Activated naive CD4-positive, alpha-beta T cell treated with anti-CD3 and anti-CD28 coated beads, Interleukin-2, amount 50 U/mL, for 16 hours (primary cell): ENCODE measurements at regions not wholly inside any gene's neighbourhood (a gene's known extent, or its start where the extent isn't known, plus 50 kb on each side); places are given as distances from the start of the nearest gene placed in this dataset.
"Not testable (repeated sequence)": the region's sequence is repeated elsewhere in the genome, so short reads cannot be mapped to it uniquely, and the experiment has no call there.

Source experiments
- DNase-seq: peaks from one replicate; pipeline ENCODE4 v3.0.0-alpha.2; 2020

- DNase-seq: not testable (repeated sequence)
Observed at GRCh38 chr6:84865372-84865771, 101.0 kb upstream of the TBX18 start.

- no peak for DNase-seq
Observed at GRCh38 chr6:84862843-84863242, 98.4 kb upstream of the TBX18 start.

- no peak for DNase-seq
Observed at GRCh38 chr6:84860920-84861319, 96.5 kb upstream of the TBX18 start.

DNA sequence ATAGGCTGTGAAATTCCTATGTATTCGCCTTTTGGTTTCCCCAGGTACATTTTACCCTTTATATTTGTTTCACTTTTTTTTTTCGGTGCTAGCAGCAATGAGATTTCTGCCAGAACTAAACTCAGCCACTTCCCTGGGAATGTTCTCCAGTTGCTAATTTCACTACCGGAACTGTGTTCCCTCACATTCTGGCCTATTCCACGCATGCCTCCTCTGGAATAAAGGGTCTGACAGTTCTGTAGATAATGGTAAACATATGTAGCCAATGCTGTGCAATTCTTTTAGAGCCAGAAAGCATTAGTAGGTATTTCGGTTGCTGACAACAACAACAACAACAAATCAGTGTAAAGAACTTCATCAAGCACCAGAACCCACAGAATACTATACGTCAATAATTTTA lies 96.1 kb upstream of the TBX18 start:
- DNase-seq: no peak

DNA sequence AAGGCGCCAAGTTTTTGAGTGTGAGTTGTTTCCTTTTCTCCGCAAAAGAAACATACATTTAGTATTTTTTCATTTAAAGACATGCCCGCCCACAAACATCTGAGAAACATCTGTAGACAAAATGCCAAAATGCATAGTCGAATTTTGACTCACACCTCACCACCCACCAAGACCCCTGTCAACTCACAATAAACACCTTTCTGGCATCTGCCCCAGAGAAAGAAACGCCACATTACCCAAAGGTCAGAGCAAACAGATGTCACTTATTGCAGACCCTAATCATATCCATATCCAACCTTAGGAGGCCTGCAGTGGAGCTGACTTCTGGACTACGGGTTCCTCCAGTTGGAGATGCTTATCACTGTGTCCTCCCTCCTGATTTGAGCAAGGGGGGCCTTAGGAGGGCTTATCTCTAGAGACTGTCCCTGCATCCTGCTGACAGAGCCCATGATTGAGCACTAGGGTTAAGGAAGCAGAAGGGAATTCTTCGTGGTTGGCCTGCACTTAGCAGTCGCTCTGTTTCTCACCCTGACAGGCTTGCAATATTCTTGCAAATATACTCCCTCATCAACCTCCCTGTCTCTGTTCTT lies 90.5 kb upstream of the TBX18 start:
- DNase-seq: no peak

DNA sequence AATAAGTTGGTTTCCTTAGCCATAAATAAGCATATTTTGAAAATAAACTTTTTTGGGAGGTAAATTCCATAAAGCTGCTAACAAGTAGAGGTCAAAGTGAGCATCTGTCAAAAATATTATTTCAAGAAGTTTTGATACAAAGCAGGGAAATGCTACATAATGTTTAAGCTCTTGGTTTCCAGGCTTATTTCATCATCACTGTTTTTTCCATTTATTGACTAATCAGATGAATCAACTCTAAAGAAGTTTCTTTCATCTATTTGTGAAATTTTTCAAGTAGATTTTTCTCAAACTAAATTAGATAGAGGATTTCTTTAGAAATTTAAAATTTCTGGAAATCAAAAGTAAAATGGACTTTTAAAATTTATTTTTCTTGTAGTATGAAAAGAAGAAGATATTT lies 89.5 kb upstream of the TBX18 start:
- no peak for DNase-seq

DNA sequence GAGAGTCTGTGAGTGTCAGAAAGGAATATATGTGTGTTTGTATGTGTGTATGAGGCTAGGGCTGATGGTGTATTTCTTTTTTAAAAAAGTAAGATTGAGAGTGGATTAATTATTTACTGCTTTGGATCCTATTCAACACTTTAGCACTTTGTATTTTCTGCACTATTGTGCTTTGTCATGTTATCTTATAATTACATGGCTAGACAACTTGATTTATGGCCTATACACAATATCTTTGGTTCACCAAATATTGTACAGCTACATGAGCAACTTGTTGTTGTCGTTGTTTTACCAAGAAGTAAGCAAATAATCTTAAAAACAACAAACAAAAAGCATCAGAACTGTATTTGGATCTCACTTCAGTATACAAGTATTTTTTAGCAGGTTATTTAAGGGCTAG lies 84.6 kb upstream of the TBX18 start:
- DNase-seq: no peak

GRCh38 chr6:84847390-84848160 lies 83.2 kb upstream of the TBX18 start:
- DNase-seq: no peak

DNA sequence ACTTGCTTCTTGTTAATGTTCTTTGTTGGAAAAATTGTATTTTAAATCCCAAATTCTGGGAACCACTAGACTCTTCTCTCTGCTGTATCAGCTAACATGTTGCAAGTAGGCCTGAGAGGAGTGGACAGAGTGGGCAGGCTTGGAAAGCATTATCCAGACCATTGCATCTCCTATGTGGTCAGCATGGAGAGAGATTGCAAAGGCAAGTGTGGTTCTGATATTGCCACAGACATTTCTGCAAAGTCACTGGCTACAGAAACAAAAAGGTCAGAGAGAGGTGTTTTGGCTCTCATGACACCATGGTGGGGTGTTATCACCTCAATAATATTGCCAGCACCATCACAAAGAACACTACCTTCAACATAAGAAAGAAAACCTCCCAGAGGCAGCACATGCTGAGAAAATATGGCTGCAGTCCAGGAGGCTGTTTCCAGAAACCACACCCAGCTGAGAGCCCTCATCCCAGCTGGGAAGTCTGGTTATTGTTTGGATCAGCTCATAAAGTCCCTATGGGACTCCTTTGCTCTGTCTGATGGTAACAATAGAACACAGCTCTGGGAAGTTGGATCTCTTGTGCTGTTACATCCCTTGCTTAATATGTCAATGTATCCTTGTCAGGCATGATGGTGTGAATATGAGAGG lies 78.2 kb upstream of the TBX18 start:
- no peak for DNase-seq

DNA sequence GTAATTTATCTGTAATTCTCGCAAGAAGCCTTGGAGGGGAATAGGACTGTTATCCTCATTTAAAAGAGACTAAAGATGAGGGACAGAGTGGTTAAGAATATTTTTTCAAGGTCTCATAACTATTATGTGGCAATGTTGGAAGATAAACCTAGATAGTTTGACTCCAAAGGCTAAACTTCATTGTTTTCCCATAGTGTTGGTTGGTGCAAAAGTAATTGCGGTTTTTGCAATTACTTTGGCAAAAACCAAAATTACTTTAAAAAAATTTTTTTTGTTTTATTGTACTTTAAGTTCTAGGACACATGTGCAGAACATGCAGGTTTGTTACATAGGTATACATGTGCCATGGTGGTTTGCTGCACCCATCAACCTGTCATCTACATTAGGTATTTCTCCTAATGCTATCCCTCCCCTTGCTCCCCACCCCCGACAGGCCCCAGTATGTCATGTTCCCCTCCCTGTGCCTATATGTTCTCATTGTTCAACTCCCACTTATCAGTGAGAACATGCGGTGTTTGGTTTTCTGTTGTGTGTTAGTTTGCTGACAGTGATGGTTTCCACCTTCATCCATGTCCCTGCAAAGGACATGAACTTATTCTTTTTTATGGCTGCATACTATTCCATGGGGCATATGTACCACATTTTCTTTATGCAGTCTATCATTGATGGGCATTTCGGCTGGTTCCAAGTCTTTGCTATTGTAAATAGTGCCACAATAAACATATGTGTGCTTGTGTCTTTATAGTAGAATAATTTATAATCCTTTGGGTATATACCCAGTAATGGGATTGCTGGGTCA lies 72.9 kb upstream of the TBX18 start:
- DNase-seq: not testable (repeated sequence)

DNA sequence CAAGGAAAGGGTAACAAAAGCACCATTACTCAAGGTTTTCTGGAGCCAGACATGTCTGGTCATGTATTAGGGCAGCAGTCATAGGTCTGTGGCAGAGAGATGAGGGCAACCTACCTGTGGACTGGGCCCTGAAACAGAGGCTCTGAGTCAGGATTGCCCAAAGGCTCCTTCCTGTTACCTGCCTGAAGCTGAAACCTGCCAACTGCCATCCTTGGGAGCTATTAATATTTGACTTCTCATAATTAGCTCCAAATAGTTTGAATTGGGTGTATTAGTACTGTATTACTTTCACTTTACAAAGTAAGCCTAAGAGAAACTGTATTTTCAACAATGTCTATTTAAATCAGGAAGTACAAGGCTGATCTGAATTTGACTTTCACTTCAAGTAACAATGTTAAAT lies 72.0 kb upstream of the TBX18 start:
- no peak for DNase-seq

DNA sequence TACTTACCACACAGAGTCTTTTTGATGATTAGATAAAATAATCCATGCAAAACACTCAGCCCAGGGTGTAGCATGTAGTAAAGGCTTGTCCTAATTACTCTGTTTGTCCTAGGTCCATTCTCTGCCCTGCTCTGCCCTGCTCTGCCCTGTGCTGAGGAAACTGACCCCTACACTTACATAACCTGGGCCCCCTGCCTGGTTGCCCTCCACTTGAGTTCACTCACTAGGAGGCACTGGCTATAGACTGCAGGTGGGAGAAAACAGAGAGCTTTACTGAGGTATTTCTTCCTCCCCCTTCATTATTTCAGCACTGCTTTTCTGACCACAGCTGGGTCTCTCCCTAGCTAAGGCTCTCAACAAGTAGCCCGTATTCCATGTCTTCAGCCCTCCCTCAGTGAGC lies 70.9 kb upstream of the TBX18 start:
- no peak for DNase-seq

GRCh38 chr6:84831924-84832323 lies 67.5 kb upstream of the TBX18 start:
- not testable (repeated sequence) for DNase-seq

GRCh38 chr6:84825461-84825860 lies 61.1 kb upstream of the TBX18 start:
- no peak for DNase-seq

DNA sequence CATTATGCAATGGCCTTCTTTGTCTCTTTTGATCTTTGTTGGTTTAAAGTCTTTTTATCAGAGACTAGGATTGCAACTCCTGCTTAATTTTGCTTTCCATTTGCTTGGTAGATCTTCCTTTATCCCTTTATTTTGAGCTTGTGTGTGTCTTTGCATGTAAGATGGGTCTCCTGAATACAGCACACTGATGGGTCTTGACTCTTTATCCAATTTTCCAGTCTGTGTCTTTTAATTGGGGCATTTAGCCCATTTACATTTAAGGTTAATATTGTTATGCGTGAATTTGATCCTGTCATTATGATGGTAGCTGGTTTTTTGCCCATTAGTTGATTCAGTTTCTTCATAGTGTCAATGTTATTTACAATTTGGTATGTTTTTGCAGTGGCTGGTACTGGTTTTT lies 56.9 kb upstream of the TBX18 start:
- not testable (repeated sequence) for DNase-seq

DNA sequence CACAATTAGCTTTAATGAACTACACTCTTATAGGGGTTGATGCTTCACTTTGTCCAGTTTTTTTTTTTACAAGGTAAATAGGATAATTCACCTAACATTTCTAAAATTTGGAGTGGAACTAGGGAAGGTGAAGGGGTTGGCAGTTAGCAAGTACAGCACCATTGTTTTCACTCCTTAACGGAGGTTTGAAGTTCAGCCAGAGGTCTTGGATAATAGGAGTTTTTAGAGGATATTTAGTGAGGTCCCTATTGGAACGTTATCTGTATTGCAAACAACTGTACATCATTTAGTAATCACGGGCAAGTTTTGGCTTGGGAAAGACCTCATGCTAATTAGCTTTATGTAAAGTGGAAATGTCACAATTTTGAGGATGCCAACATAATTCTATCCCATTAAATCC lies 52.3 kb upstream of the TBX18 start:
- DNase-seq: no peak

GRCh38 chr6:84815896-84816735 lies 51.7 kb upstream of the TBX18 start:
- no peak for DNase-seq
